ENCODE measurements at regions not wholly inside any gene's neighbourhood (a gene's known extent, or its start where the extent isn't known, plus 50 kb on each side); places are given as distances from the start of the nearest gene placed in this dataset.
"Not testable (repeated sequence)": the region's sequence is repeated elsewhere in the genome, so short reads cannot be mapped to it uniquely, and the experiment has no call there.

DNA sequence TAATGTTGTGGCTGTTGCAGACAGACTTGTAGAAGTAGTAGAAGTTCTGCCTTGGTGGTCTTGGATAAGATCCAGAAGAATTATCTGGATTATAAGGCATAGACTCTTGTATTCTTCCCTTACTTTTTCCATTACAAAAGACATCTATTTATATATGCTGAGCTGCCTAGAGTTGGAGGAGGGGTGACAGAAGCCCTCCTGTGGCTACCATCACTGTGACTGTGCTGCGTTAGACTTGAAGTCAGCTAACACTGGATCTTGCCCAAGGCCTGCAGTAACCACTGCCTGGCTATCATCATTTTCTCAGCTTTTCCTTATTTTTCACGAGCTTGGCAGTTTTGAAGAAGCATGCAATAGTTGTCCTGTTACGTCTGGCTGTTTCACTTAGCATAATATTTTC lies 684.8 kb upstream of the BCHE start:
- no peak for DNase-seq (ENCODE audit: low read depth)

DNA sequence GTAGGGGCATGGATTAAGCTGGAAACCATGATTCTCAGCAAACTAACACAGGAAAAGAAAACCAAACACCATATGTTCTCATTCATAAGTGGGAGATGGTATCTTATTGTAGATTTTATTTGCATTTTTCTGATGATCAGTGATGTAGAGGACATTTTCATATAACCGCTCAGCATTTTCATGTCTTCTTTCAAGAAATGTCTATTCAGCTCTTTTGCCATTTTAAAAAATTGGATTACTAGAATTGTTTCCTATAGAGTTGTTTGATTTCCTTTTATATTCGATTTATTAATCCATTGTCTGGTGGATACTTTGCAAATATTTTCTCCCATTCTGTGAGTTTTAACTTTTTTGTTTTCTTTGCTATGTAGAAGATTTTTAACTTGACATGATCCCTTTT lies 682.2 kb upstream of the BCHE start:
- DNase-seq (ENCODE audit: low read depth) = no peak

DNA sequence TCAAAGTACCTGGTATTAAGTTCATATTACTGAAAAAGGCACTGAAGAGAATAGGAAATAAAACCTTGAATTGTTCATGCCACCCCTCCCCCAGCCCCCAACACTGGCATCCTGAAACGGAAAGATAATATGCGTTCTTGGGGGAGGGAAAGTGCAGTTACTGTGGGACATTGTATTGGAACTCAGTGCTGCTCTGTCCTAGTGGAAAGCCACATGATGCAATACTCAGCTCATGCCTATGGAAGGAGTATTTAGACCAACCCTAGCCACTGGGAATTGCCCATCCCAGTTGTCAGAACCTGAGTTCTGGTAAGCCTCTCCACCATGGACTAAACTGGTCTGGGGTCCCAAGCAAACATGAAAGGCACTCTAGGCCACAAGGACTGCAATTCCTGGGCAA lies 680.8 kb upstream of the BCHE start:
- no peak for DNase-seq (ENCODE audit: low read depth)

GRCh38 chr3:166510382-166510781 lies 673.2 kb upstream of the BCHE start:
- no peak for DNase-seq (ENCODE audit: low read depth)

- DNase-seq (ENCODE audit: low read depth) = not testable (repeated sequence)
Measured at GRCh38 chr3:166500420-166500819, 663.2 kb upstream of the BCHE start.

GRCh38 chr3:166499636-166500035 lies 662.4 kb upstream of the BCHE start:
- no peak for DNase-seq (ENCODE audit: low read depth)

- DNase-seq (ENCODE audit: low read depth) = no peak
Measured at GRCh38 chr3:166498446-166498845, 661.2 kb upstream of the BCHE start.

DNA sequence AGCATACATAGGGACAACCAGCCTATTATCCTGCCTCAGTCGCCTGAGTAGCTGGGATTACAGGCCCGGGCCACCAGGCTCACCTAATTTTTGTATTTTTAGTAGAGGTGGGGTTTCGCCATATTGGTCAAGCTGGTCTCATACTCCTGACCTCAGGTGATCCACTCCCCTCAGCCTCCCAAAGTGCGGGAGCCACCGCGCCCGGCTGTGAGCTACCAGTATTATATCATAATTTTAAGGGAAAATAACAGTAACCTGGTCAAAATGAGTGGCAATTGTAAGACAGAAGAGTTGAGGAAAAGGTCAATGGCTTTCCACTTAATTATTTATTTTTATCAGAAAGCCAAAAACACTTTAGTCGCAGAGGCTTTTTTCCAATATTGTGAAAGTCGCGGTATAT lies 652.6 kb upstream of the BCHE start:
- no peak for DNase-seq (ENCODE audit: low read depth)

DNA sequence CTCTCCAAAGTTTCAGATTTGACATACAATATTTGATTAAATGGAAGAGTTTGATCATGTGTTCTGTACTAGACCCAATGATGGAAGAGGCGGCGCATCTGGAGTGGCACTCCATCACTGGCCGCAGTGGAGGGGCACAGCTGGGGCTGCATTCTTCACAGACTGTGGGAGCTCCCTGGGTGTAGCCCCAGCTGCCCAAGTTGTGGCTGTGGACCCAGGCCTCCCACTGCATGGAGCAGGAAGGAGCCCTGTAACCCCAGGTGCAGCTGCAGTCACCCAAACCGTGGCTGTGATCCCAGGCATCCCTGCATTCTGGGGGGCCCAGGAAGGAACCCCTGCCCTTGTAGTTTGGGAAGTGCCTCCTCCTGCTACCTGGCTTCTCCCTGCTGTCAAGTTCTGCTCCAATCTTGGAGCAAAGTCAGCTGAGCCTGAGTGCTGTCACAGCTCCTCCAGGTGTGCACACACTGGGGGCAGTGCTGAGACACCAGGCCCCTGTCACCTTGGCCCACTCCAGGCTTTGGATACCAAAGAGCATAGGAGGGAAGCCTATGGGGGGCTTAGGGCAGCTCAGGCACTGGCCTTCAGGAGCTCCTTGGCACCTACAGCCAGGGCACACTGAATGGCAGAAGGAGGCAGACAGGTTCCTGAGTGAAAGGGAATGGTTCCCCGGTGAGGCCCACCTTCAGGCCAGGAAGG lies 651.9 kb upstream of the BCHE start:
- DNase-seq (ENCODE audit: low read depth) = no peak

DNA sequence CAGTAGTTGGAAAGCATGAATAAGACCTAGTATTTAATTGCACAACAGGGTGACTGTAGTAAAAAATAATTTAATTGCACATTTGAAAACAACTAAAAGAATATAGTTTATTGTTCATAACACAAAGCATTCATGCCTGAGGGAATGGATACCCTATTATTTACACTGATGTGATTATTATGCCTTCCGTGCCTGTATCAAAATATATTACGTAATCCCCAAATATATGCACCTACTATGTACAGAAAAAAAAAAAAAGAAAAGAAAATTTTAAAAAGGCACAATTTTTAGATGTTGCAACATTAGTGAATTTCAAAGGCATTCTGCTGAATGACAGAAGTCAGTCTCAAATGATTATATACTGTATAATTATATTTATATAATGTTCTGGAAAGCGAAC lies 647.2 kb upstream of the BCHE start:
- DNase-seq (ENCODE audit: low read depth) = no peak

DNA sequence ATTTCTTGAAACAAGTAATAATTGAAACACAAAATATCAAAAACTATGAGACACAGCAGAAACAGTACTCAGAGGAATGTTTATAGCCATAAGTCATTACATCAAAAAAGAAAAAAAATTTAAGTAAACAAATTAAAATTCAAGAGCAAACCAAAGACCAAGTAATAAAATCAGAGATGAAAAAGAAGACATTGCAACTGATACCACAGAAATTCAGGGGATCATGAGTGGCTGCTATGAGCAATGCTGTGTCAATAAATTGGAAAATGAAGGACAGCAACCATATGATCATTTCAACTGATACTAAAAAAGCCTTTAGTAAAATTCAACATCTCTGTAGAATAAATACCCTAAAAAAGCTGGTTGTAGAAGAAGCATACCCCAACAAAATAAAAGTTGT lies 644.1 kb upstream of the BCHE start:
- DNase-seq (ENCODE audit: low read depth) = no peak

GRCh38 chr3:166478356-166478755 lies 641.1 kb upstream of the BCHE start:
- DNase-seq (ENCODE audit: low read depth) = no peak

DNA sequence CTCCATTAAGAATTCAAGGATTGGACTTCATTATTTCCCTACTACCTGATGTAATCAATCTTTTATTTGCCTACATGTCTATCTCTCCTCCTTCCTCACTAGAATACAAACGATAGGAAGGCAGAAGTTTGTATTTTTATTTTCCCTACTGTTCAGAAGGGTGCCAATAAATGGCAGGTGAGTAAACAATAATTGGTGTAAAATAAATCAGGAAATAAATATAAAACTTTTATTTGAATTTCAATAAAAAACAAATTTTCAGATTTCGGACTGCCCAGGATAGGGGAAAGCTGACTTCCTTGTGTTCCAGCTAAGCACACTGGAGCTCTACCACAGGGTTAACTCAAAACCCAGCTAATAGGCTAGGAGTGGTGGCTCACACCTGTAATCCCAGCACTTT lies 636.3 kb upstream of the BCHE start:
- DNase-seq (ENCODE audit: low read depth) = no peak

GRCh38 chr3:166472015-166472414 lies 634.8 kb upstream of the BCHE start:
- no peak for DNase-seq (ENCODE audit: low read depth)

- no peak for DNase-seq (ENCODE audit: low read depth)
Measured at GRCh38 chr3:166471074-166471767, 634.0 kb upstream of the BCHE start.

GRCh38 chr3:166462891-166463470 lies 625.8 kb upstream of the BCHE start:
- DNase-seq (ENCODE audit: low read depth) = no peak

DNA sequence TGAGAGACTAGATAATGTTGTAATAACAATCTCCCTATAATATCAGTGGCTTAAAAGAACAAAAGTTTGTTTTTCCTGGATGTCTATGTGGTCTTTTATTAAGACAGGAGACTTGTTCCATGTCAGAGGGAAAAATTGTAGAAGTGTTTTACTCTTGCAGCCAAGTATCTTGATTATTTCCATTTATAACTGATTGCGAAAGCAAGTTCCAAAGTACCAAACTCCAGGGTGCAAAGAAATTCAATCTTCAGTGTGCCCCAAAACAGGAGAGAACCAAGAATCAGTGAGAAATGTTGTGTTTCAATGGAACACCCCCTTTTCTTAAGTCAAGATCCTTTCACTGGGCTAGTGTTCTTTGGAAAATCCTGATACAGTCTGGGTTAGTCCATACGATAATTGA lies 624.4 kb upstream of the BCHE start:
- DNase-seq (ENCODE audit: low read depth) = no peak

- DNase-seq (ENCODE audit: low read depth) = no peak
Measured at GRCh38 chr3:166457382-166457781, 620.2 kb upstream of the BCHE start.

- no peak for DNase-seq (ENCODE audit: low read depth)
Measured at GRCh38 chr3:166456286-166456685, 619.1 kb upstream of the BCHE start.

GRCh38 chr3:166455744-166456143 lies 618.5 kb upstream of the BCHE start:
- no peak for DNase-seq (ENCODE audit: low read depth)

- DNase-seq (ENCODE audit: low read depth) = no peak
Measured at GRCh38 chr3:166453478-166453877, 616.3 kb upstream of the BCHE start.

- DNase-seq (ENCODE audit: low read depth) = no peak
Measured at GRCh38 chr3:166451997-166452396, 614.8 kb upstream of the BCHE start.

DNA sequence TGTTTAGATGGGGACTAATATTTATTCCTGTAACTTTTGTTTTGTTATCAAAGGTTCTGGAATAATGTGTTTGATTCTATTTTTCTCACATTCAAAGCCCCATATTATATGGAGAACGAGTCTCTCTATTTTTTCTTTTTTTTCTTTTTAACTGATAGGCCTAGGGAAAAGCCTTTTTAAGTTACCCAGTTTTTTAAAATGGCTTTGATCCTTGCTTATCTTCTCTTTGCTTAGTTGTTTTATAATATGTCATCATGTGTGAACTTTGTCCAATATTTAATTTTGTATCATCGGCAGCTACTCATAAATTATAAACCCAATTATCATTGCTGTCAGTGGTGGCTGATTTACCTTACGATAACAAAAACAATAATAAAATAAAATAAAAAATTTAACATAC lies 610.3 kb upstream of the BCHE start:
- no peak for DNase-seq (ENCODE audit: low read depth)

DNA sequence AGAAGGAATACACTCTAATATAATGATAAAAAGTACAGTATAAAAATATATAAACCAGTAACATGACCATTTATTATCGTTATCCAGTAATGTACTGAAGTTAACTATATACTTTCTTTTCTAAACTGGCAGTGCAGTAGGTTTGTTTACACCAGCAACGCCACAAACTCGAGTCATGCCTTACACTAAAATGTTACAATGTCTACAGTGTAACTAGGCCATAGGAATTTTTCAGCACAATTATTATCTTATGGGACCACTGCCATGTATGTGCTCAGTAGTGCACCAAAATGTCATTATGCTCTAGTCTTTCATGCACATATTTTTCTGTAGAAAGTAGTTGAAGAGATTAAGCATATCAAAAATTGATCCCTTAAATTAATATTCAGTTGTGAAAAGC lies 609.8 kb upstream of the BCHE start:
- DNase-seq (ENCODE audit: low read depth) = no peak
